Gastroesophageal sphincter (tissue), 4 donors: ENCODE measurements at regions not wholly inside any gene's neighbourhood (a gene's known extent, or its start where the extent isn't known, plus 50 kb on each side); places are given as distances from the start of the nearest gene placed in this dataset.
"Not testable (repeated sequence)": the region's sequence is repeated elsewhere in the genome, so short reads cannot be mapped to it uniquely, and the experiment has no call there.

Experiments
- ATAC-seq: fragments of 150-250 bp; one replicate; pipeline ENCODE4 v1.9.1; 2016; ENCODE audit warnings: mild to moderate bottlenecking, moderate library complexity
- H3K27ac ChIP-seq, 4 donors: fragments of 200-600 bp; sonication (generic) in 3 of 4; 1 replicate in 3 of 4; 2 replicates in 1 of 4; pipeline ENCODE4 v1.5.1; 2016 to 2019
- H3K27me3 ChIP-seq: fragments of 200-600 bp; sonication (generic); one replicate; pipeline ENCODE4 v1.5.1; 2019
- H3K36me3 ChIP-seq, 2 donors: fragments of 200-600 bp; sonication (generic); one replicate each; pipeline ENCODE4 v1.5.1; 2019; ENCODE audit warnings: control low read depth in 1 of 2
- H3K4me1 ChIP-seq, 3 donors: fragments of 200-600 bp; sonication (generic); 1 replicate in 2 of 3; 2 replicates in 1 of 3; pipeline ENCODE4 v1.5.1; 2016 to 2019; ENCODE audit warnings: control low read depth in 2 of 3
- H3K4me3 ChIP-seq, 2 donors: fragments of 200-600 bp; sonication (generic); one replicate each; pipeline ENCODE4 v1.5.1; 2019; ENCODE audit warnings: mild to moderate bottlenecking in 1 of 2, moderate library complexity in 1 of 2
- H3K9me3 ChIP-seq, 3 donors: fragments of 200-600 bp; sonication (generic); one replicate each; pipeline ENCODE4 v1.5.1; 2017 to 2019; ENCODE audit warnings: control low read depth in 2 of 3
- CTCF ChIP-seq, 4 experiments: fragments of 200-600 bp in 2 of 4; fragments of 450-650 bp in 2 of 4; sonication (generic) in 1 of 4; IDR thresholded peaks; one replicate each; pipeline ENCODE4 v1.5.1; 2017 to 2019; ENCODE audit warnings: antibody characterized with exemption in 4 of 4, mild to moderate bottlenecking in 2 of 4, moderate library complexity in 2 of 4
- EP300 ChIP-seq: sonication (generic); formaldehyde crosslinking; IDR thresholded peaks from one replicate; pipeline ENCODE4 v1.6.1; 2017; ENCODE audit warnings: antibody characterized with exemption, mild to moderate bottlenecking
- POLR2A ChIP-seq, 2 donors: fragments of 450-650 bp; IDR thresholded peaks; one replicate each; pipeline ENCODE4 v1.6.1; 2017; ENCODE audit warnings: antibody characterized with exemption in 2 of 2, mild to moderate bottlenecking in 2 of 2, moderate library complexity in 1 of 2
- POLR2AphosphoS5 ChIP-seq: sonication (generic); formaldehyde crosslinking; IDR thresholded peaks from one replicate; pipeline ENCODE4 v1.6.1; 2017; ENCODE audit warnings: antibody characterized with exemption
- WGBS, 2 donors: methylation state at CpG; one replicate each; pipeline ENCODE4 v1.1.5; 2018; ENCODE audit warnings: low coverage in 1 of 2; 5-methylcytosine and 5-hydroxymethylcytosine counted together

DNA sequence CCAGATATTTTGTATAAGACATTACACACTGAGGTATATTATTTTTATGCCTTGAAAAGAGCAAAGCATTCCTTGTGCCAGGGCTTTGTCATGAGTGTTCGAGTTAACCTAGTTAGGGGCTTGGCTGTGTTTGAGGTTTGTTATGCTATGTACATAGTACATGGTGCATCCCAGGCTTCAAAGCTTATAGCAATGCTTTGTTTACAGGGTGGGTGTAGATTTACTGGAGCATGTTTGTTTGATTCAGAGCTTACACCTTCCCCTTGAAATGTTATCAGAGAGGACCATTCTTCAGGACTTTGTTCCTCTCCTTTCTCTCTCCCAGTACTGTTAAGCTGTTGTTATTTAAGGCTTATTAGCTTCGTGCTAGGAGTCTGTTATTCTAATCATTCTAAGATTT lies 738.7 kb upstream of the LRRTM4 start:
- no peaks in the 10 kb centered on the region for H3K9me3 ChIP-seq
- no peaks in the 10 kb centered on the region for H3K36me3 ChIP-seq
- H3K4me3 ChIP-seq, result no peak overlapping the region
- ATAC-seq, result no peak
- 52 to 60% methylated on average over 2 of the region's 2 CpGs for WGBS, 2 donors
- no peaks in the 10 kb centered on the region for H3K4me1 ChIP-seq
- no peaks in the 10 kb centered on the region for H3K27me3 ChIP-seq
- TF ChIP-seq POLR2AphosphoS5 (no peak), EP300 (no peak), POLR2A (IDR thresholded peaks at IDR 0.05) (no peak), CTCF (IDR thresholded peaks at IDR 0.05) (no peak)
- no peak overlapping the region for H3K27ac ChIP-seq

DNA sequence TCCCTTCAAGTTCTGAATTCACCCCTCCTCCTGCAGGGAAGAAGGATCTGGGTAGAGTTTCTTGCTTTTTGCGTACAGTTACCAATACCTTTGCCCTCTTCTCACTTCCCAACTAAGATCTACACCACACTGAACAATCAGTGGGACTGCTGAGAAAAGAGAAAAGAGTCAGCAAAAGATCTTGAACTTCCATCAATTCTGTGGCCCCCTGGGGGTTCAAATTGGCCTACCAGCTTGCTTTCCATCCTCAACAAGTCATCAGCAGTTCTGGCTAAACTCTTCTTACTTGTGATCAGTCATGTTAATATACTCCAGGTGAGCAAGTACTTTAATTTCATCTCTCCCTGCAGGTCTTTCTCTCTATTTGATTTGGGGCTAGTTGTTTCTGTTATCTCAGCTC lies 739.3 kb upstream of the LRRTM4 start:
- no peak overlapping the region for H3K27ac ChIP-seq
- no peak for ATAC-seq
- H3K4me1 ChIP-seq, result no peaks in the 10 kb centered on the region
- no peak for TF ChIP-seq POLR2A (IDR thresholded peaks at IDR 0.05)
- no peak for TF ChIP-seq CTCF (IDR thresholded peaks at IDR 0.05)
- TF ChIP-seq EP300, result no peak
- TF ChIP-seq POLR2AphosphoS5, result no peak
- no peaks in the 10 kb centered on the region for H3K27me3 ChIP-seq
- 80 to 88% methylated on average over 1 of the region's 1 CpG for WGBS, 2 donors
- no peaks in the 10 kb centered on the region for H3K36me3 ChIP-seq
- H3K9me3 ChIP-seq, result no peaks in the 10 kb centered on the region
- no peak overlapping the region for H3K4me3 ChIP-seq

DNA sequence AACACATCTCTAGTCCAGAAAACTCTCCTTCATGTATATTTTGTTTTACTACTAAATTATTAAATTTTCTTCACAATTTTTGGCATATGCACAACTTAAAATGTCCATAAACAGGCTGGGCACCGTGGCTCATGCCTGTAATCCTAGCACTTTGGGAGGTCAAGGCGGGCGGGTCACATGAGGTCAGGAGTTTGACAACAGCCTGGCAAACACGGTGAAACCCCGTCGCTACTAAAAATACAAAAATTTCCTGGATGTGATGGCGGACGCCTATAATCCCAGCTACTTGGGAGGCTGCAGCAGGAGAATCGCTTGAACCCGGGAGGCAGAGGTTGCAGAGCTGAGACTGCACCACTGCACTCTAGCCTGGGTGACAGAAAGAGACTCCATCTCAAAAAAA lies 739.9 kb upstream of the LRRTM4 start:
- H3K4me1 ChIP-seq, H3K36me3 ChIP-seq, H3K4me3 ChIP-seq, H3K27me3 ChIP-seq, ATAC-seq, H3K27ac ChIP-seq, H3K9me3 ChIP-seq: not testable (repeated sequence)
- WGBS, 2 donors, result 45 to 78% methylated on average over 5 to 7 of the region's 10 CpGs

DNA sequence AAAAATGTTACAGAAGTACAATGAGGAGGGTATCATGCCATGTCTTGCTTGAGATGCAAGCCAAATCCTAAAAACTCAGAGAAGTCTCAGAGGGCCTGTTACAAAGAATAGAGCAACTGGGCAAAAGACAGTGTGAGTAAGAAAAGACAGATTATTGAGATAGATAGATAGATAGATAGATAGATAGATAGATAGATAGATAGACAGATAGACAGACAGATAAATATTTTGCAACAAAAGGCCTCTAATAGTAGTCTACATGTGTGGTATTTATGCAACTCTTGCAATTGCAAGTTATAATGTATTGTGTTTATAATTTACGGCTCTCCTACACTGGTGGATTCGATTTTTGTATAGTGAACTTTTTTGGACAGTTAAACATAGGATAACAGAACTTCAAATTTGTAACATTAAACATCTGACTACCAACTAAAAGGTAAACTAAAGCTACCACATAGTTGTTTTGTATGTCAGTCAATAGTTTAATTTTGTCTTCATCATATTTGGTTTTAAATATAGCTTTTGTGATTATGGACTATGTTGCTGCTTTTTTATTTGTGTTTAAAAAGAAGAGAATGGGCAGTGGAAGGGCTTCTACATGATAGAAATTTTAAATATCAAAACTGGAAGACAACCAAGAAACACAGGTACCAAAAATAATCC lies 740.7 kb upstream of the LRRTM4 start:
- WGBS, 2 donors, result 46 to 59% methylated on average over 2 of the region's 2 CpGs

GRCh38 chr2:78263571-78263970 lies 741.4 kb upstream of the LRRTM4 start:
- H3K36me3 ChIP-seq, result no peaks in the 10 kb centered on the region
- no peaks in the 10 kb centered on the region for H3K4me1 ChIP-seq
- no peak for ATAC-seq
- 33 to 80% methylated on average over 1 of the region's 1 CpG for WGBS, 2 donors
- TF ChIP-seq CTCF (IDR thresholded peaks at IDR 0.05) (no peak), POLR2A (IDR thresholded peaks at IDR 0.05) (no peak), EP300 (no peak), POLR2AphosphoS5 (no peak)
- no peaks in the 10 kb centered on the region for H3K27me3 ChIP-seq
- H3K4me3 ChIP-seq, result no peak overlapping the region
- no peak overlapping the region for H3K27ac ChIP-seq
- no peaks in the 10 kb centered on the region for H3K9me3 ChIP-seq

More for the DNA sequence above, 740.7 kb upstream of the LRRTM4 start:
- Histone ChIP-seq H3K27ac (no peak overlapping the region), H3K27me3 (no peaks in the 10 kb centered on the region), H3K9me3 (no peaks in the 10 kb centered on the region), H3K36me3 (no peaks in the 10 kb centered on the region), H3K4me1 (no peaks in the 10 kb centered on the region), H3K4me3 (no peak overlapping the region)
- ATAC-seq, result no peak
- TF ChIP-seq POLR2AphosphoS5, result no peak
- no peak for TF ChIP-seq CTCF (IDR thresholded peaks at IDR 0.05)
- no peak for TF ChIP-seq POLR2A (IDR thresholded peaks at IDR 0.05)
- TF ChIP-seq EP300, result no peak
